A673 (cell line): ENCODE measurements at regions not wholly inside any gene's neighbourhood (a gene's known extent, or its start where the extent isn't known, plus 50 kb on each side); places are given as distances from the start of the nearest gene placed in this dataset.

ENCODE experiments used
- CTCF ChIP-seq: fragments of 300-800, 200-600 bp; sonication (generic); conservative IDR thresholded peaks from 2 replicates; pipeline ENCODE4 v1.5.1; 2017; ENCODE audit warnings: low read depth, mild to moderate bottlenecking, antibody characterized with exemption, low read length, moderate library complexity, mixed read lengths
- EZH2 ChIP-seq: fragments of 200-600 bp; sonication (generic); IDR thresholded peaks from 2 replicates; pipeline ENCODE4 v1.6.1; 2017; ENCODE audit warnings: borderline replicate concordance, low read depth, mild to moderate bottlenecking, mixed read lengths, antibody characterized with exemption, low read length; ENCODE audit not compliant: poor library complexity, severe bottlenecking

GRCh38 chr6:109918227-109918626 lies 59.9 kb upstream of the GPR6 start:
- TF ChIP-seq EZH2 = no peak
- TF ChIP-seq CTCF = no peak
